Kasumi-1 (cell line): ENCODE measurements at regions not wholly inside any gene's neighbourhood (a gene's known extent, or its start where the extent isn't known, plus 50 kb on each side); places are given as distances from the start of the nearest gene placed in this dataset.

ENCODE experiments used
- DNase-seq, 2 experiments: peaks; one replicate each; lab custom pipeline; 2025; lab: John Stamatoyannopoulos, UW

DNA sequence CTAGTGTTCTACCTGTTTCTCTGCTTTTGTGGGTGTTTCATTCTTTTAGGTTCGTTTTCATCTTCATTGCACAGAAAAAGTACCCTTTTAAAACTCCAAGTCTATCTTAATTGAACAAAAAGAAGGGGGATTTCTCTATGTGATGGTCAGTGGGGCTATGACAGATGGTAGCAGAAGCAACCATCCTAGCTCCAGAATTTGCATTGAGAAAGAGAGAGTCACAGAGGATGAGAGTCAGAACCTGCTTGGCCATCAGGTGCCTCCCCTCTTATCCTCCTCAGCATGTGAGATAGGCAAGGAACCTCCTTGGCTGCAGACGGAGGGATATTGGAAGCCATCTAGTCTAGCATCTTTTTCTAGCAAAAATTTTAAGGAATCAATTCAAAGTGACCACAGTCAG lies 398.0 kb upstream of the DCC start:
- no peak for DNase-seq

- no peak for DNase-seq
These were observed 396.7 kb upstream of the DCC start for GRCh38 chr18:51943281-51943680.

DNA sequence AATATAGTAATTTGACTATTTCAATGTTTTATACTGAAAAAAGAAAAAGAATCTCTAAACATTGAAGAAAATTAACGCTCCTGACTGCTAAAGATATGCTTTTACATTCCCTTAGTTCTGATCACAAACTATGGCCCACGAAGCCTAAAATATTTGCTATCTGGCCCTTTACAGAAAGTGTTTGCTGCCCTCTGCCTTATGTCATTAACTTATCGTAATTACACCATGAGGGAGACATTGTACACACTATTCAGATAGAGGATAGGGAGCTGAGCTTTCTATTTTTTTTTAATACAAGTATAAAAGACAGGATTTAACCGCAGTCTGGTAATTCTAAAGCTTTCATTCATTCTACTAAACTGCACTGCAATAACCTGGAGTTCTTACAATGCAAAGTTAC lies 393.1 kb upstream of the DCC start:
- DNase-seq = no peak

DNA sequence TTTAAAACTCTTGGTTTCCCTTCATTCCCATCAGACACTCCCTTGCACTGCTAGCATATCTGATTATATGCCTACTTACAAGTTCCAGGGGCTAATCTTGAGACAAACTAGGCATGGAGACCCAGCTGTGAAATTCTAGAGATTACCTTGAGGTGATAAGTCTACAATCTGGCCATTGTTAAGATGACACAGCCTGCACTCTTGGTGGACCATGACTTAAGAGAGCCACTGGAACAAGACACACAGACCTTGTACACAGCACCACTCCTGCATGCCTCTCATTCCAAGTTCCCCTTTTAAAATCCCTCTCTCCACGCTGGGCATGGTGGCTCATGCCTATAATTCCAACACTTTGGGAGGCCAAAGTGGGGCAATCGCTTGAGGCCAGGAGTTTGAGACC lies 387.2 kb upstream of the DCC start:
- DNase-seq = no peak

GRCh38 chr18:51953521-51953920 lies 386.5 kb upstream of the DCC start:
- DNase-seq = no peak

GRCh38 chr18:51955136-51955535 lies 384.9 kb upstream of the DCC start:
- DNase-seq = no peak

DNA sequence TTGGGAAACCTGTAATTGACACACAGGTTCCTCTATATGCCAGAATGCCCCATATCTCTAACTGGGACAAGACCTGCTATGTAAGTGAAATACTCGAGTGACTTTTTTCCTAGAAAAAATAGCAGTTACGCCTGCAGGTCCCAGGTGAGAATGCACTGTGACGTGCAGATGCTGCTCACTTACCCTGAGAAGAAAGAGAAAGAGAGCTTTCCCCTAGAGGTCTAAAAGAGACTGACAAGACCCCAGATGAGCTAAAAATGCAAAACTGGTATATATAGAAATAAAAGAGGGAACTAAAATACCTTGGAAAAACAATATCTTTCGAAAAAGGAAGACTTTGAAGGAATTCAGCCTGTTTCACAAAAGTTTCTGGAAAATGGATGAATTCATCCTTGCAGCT lies 383.0 kb upstream of the DCC start:
- no peak for DNase-seq

GRCh38 chr18:51980101-51980500 lies 359.9 kb upstream of the DCC start:
- no peak for DNase-seq

- no peak for DNase-seq
These were observed 351.7 kb upstream of the DCC start for GRCh38 chr18:51988277-51988676.

- no peak for DNase-seq
These were observed 342.9 kb upstream of the DCC start for GRCh38 chr18:51997129-51997528.

DNA sequence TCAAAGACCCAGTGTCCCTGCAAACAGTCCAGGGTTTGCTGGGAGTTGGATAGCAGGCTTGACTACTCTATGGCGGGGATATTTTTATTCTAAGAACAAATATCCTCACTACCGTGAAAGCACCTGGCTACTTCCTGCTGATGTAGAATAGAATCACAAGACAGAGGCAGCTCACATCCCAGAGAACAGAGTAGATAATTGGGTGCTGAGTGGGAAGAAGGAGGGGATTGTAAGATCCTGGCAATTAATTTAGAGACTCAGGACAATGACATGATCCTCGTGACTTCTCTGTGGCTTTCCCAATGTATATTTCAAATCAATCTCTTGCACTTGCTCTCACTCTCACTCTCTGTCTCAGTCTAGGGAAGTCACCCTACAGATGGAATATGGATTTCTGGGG lies 341.9 kb upstream of the DCC start:
- no peak for DNase-seq

DNA sequence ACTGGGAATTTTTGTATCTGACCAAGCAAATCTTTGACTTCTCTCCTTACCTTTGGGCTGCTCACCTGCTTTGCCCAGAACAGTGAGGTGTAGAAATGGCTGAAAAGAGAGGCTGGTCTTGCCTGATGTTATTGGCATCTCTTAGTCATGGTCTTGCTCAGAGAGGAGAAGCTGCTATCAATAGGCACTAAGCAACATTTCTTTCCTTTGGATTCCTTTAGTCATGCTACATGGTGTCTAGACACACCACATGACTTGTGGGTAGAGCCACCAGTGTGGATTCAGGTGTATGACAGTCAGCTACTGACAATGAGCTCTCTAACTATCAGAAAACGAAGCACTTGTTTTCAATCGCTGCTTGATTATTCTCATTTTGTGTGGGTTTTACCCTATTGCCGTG lies 341.3 kb upstream of the DCC start:
- DNase-seq = no peak

DNA sequence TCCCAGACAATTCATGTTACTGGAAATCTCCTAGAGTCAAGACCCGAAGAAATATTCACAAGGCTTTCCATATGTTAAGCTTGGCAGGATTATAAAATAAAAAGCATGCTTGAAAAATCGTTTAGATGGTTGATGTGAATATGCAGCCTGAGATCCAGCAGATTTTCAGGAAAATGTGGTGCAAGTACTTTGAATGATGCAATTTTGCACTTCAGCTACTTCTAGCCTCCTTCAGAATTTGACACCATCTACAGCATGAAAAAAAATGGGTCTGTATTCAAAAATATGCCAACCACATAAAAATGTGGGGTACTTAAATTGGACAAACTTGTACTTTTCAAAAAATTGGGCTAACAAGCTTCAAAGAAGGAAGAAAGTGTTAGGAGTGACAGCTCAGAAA lies 340.6 kb upstream of the DCC start:
- no peak for DNase-seq

GRCh38 chr18:52000435-52000834 lies 339.6 kb upstream of the DCC start:
- no peak for DNase-seq

GRCh38 chr18:52001106-52001505 lies 338.9 kb upstream of the DCC start:
- DNase-seq = no peak

DNA sequence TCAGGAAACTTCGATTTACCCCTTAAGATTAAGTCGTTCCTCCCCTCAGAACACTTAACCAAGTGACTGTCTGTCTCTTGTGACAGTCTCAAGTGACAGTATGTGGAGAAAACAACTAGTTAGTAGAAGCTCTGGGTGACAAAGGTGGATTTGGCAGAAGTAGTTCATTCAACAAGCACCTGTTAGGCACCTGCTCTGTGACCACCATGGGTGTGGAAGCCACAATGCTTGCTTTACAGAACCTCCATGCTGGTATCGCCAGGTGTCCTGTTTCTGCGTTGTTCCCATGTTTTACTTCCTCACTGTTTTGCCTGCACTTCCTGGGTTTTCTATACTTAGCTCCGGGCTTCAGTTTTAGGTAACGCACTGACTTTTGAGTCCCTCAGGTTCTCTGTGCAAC lies 337.4 kb upstream of the DCC start:
- DNase-seq = no peak

GRCh38 chr18:52007105-52007504 lies 332.9 kb upstream of the DCC start:
- no peak for DNase-seq

- no peak for DNase-seq
These were observed 331.7 kb upstream of the DCC start for GRCh38 chr18:52008330-52008729.

- DNase-seq = no peak
These were observed 331.3 kb upstream of the DCC start for GRCh38 chr18:52008736-52009135.

- no peak for DNase-seq
These were observed 330.0 kb upstream of the DCC start for GRCh38 chr18:52009958-52010357.

GRCh38 chr18:52045946-52046675 lies 293.9 kb upstream of the DCC start:
- no peak for DNase-seq

- DNase-seq = no peak
These were observed 293.2 kb upstream of the DCC start for GRCh38 chr18:52046842-52047241.

GRCh38 chr18:52054324-52054723 lies 285.7 kb upstream of the DCC start:
- DNase-seq = no peak

GRCh38 chr18:52060607-52061304 lies 279.2 kb upstream of the DCC start:
- no peak for DNase-seq
